GM12891 (cell line): ENCODE measurements at regions not wholly inside any gene's neighbourhood (a gene's known extent, or its start where the extent isn't known, plus 50 kb on each side); places are given as distances from the start of the nearest gene placed in this dataset.

ENCODE experiments used
- POLR2A ChIP-seq: IDR thresholded peaks from 2 replicates; pipeline ENCODE4 v1.6.1; 2011; ENCODE audit warnings: low read depth, low read length, control low read depth
- POLR2AphosphoS5 ChIP-seq: IDR thresholded peaks from 2 replicates; pipeline ENCODE4 v1.6.1; 2011; ENCODE audit warnings: low read depth, low read length, control low read depth
- TAF1 ChIP-seq: IDR thresholded peaks from 2 replicates; pipeline ENCODE4 v1.6.1; 2011; ENCODE audit warnings: low read depth, low read length, control low read depth

- TF ChIP-seq POLR2A: no peak
- TF ChIP-seq TAF1: no peak
- TF ChIP-seq POLR2AphosphoS5: no peak
Observed at GRCh38 chr7:41130561-41131236, 572.2 kb downstream of the INHBA start.
